ENCODE measurements at regions not wholly inside any gene's neighbourhood (a gene's known extent, or its start where the extent isn't known, plus 50 kb on each side); places are given as distances from the start of the nearest gene placed in this dataset.

DNA sequence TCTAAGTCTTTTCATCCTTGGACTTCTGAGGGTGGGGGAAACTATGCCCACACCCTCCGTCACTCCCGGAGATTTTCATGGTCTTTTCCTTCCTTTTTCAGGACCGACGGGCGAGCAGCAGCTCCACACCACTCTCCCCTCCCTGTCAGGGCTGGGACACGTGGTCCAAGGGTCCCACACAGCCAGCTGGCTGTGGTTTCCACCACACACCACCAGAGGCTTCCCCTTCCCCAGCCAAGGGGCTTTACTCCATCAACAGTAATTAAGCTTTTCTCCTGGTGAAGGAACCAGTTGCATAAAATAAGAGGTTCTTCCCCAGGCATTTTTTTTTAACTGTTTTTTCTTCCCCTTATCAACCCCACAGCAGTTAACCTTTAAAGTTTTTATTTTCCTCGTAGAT is 453.9 kb downstream of the GPAT3 start:
- TF ChIP-seq CTCF (IDR thresholded peaks at IDR 0.05) = no peak
- no peak for TF ChIP-seq POLR2AphosphoS5 (IDR thresholded peaks at IDR 0.05)
- TF ChIP-seq EP300 (IDR thresholded peaks at IDR 0.05) = no peak
